ENCODE measurements at regions not wholly inside any gene's neighbourhood (a gene's known extent, or its start where the extent isn't known, plus 50 kb on each side); places are given as distances from the start of the nearest gene placed in this dataset.

DNA sequence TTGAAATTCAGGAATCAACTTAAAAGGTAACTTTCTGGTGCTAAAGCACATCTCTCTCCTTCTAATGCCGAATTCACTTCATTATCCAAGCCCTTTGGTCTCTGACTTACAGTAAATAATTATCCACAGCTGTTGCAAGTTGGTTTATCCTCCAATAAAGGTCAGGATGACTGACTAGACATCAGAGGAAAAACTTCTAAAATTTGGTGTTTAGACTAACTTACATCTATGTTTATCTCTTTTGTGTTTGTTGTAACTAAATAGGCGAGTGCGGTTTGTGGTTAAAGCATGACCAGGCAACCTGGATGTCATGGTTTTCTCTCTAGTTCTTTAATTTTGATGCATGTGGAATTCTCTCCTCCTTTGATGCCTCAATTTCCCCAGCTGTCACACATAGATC is 237.4 kb upstream of the LRTM1 start:
- Histone ChIP-seq H3K4me3 (no peak overlapping the region), H3K9me3 (replicated peaks) (no peaks in the 10 kb centered on the region), H3K27ac (replicated peaks) (no peak overlapping the region), H3K36me3 (no peaks in the 10 kb centered on the region), H3K27me3 (ENCODE audit: low read depth) (peaks cover 17% of the 10 kb centered on the region), H3K4me1 (no peaks in the 10 kb centered on the region)
- no peak for DNase-seq
- intact Hi-C loops (cut with micrococcal nuclease), result loop anchor here (10.0 kb wide), 1 partner anchor 310 kb away; no protein-coding TSS in a partner anchor
- TF ChIP-seq, protein P1, sequence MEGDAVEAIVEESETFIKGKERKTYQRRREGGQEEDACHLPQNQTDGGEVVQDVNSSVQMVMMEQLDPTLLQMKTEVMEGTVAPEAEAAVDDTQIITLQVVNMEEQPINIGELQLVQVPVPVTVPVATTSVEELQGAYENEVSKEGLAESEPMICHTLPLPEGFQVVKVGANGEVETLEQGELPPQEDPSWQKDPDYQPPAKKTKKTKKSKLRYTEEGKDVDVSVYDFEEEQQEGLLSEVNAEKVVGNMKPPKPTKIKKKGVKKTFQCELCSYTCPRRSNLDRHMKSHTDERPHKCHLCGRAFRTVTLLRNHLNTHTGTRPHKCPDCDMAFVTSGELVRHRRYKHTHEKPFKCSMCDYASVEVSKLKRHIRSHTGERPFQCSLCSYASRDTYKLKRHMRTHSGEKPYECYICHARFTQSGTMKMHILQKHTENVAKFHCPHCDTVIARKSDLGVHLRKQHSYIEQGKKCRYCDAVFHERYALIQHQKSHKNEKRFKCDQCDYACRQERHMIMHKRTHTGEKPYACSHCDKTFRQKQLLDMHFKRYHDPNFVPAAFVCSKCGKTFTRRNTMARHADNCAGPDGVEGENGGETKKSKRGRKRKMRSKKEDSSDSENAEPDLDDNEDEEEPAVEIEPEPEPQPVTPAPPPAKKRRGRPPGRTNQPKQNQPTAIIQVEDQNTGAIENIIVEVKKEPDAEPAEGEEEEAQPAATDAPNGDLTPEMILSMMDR (IDR thresholded peaks at IDR 0.05; ENCODE audit: borderline replicate concordance), result no peak

GRCh38 chr3:55164876-55165275 is 237.0 kb upstream of the LRTM1 start:
- TF ChIP-seq, protein P1 (IDR thresholded peaks at IDR 0.05; ENCODE audit: borderline replicate concordance), result no peak
- Histone ChIP-seq H3K27ac (replicated peaks) (no peak overlapping the region), H3K9me3 (replicated peaks) (no peaks in the 10 kb centered on the region), H3K27me3 (ENCODE audit: low read depth) (peaks cover 17% of the 10 kb centered on the region), H3K4me3 (no peak overlapping the region), H3K36me3 (no peaks in the 10 kb centered on the region), H3K4me1 (no peaks in the 10 kb centered on the region)
- no peak for DNase-seq
- intact Hi-C loops (cut with micrococcal nuclease), result loop anchor here (10.0 kb wide), 1 partner anchor 310 kb away; no protein-coding TSS in a partner anchor

GRCh38 chr3:55164191-55164590 is 236.3 kb upstream of the LRTM1 start:
- Histone ChIP-seq H3K36me3 (no peaks in the 10 kb centered on the region), H3K27me3 (ENCODE audit: low read depth) (peaks cover 10% of the 10 kb centered on the region), H3K4me1 (no peaks in the 10 kb centered on the region), H3K27ac (replicated peaks) (no peak overlapping the region), H3K4me3 (no peak overlapping the region), H3K9me3 (replicated peaks) (no peaks in the 10 kb centered on the region)
- intact Hi-C loops (cut with micrococcal nuclease), result loop anchor here (10.0 kb wide), 1 partner anchor 309 kb away; no protein-coding TSS in a partner anchor
- no peak for DNase-seq
- TF ChIP-seq, protein P1 (IDR thresholded peaks at IDR 0.05; ENCODE audit: borderline replicate concordance), result no peak

GRCh38 chr3:55163421-55163820 is 235.6 kb upstream of the LRTM1 start:
- TF ChIP-seq, protein P1 (IDR thresholded peaks at IDR 0.05; ENCODE audit: borderline replicate concordance), result no peak

DNA sequence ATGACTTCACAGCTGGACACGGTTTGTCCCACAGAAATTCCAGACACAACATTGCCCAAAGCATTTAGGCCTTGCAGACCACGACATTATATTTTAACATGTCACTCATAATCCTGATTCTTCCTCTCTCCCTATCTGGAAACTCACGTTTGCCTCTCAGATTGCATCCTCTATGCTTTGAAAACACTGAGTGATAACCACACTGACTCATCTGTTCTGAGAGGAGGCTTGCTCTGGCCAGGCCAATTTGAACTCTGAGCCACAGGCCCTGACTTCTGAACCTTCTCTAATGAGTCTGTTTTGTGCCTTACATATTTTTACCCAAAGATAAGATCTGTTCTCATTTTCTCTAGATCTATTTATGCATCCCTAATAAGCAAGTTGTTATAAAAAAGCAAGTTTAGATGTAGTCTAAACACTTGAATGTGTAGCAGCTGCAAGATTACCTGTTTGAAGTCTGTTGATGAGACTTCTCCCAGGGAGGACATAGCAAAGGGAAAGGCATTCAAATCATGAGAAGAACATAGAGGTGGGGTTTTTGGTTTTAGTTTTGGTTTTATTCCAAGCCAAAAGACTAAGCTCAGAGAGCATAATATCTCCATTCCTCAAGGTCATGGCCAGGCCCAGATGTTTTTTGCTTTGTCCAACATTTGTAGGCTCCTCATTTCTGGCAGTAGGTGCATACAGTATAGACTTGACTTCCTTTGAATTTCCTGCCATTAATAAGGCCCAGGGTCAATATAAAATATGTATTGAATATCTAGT is 234.4 kb upstream of the LRTM1 start:
- no peaks in the 10 kb centered on the region for H3K36me3 ChIP-seq
- TF ChIP-seq, protein P1 (IDR thresholded peaks at IDR 0.05; ENCODE audit: borderline replicate concordance), result no peak
- no peak overlapping the region for H3K27ac ChIP-seq (replicated peaks)
- intact Hi-C loops (cut with micrococcal nuclease), result loop anchor here (10.0 kb wide), 1 partner anchor 307 kb away; no protein-coding TSS in a partner anchor
- no peak for DNase-seq
- H3K9me3 ChIP-seq (replicated peaks), result no peaks in the 10 kb centered on the region
- no peak overlapping the region for H3K4me3 ChIP-seq
- H3K27me3 ChIP-seq (ENCODE audit: low read depth), result peaks cover 10% of the 10 kb centered on the region
- H3K4me1 ChIP-seq, result no peaks in the 10 kb centered on the region

More at GRCh38 chr3:55163421-55163820, 235.6 kb upstream of the LRTM1 start:
- intact Hi-C loops (cut with micrococcal nuclease), result loop anchor here (10.0 kb wide), 1 partner anchor 309 kb away; no protein-coding TSS in a partner anchor
- Histone ChIP-seq H3K36me3 (no peaks in the 10 kb centered on the region), H3K4me1 (no peaks in the 10 kb centered on the region), H3K4me3 (no peak overlapping the region), H3K27me3 (ENCODE audit: low read depth) (peaks cover 2% of the 10 kb centered on the region), H3K27ac (replicated peaks) (no peak overlapping the region), H3K9me3 (replicated peaks) (no peaks in the 10 kb centered on the region)
- no peak for DNase-seq

All from left ventricle myocardium inferior (tissue), 1 donor.